GM19238 (cell line): ENCODE measurements at regions not wholly inside any gene's neighbourhood (a gene's known extent, or its start where the extent isn't known, plus 50 kb on each side); places are given as distances from the start of the nearest gene placed in this dataset.
"Not testable (repeated sequence)": the region's sequence is repeated elsewhere in the genome, so short reads cannot be mapped to it uniquely, and the experiment has no call there.

Source experiments
- DNase-seq: peaks from one replicate; pipeline ENCODE4 v3.0.0; 2011; ENCODE audit warnings: low spot score; ENCODE audit not compliant: insufficient read length

DNA sequence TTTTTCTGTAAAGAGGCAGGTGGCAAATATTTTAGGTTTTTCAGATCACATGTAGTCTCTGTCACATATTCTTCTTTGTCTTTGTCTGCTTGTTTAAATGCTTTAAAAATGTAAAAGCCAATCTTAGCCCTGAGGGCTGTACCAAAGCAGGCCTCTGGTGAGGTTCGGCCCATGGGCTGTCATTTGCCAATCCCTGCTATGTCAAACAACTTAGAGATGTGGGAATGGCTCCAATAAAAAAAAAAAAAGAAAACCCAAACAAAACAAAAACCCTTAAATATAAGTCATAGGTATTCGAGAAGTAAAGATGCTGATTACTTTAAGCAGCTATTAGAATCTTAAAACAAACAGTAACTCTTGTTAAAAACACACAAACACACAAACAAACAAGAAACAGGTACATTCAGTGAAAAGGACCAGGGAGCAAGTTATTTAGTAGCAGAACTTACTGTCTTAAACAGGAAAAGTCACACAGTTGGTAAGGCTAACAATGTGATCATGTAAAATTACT lies 61.4 kb upstream of the NAMPT start:
- DNase-seq = no peak

DNA sequence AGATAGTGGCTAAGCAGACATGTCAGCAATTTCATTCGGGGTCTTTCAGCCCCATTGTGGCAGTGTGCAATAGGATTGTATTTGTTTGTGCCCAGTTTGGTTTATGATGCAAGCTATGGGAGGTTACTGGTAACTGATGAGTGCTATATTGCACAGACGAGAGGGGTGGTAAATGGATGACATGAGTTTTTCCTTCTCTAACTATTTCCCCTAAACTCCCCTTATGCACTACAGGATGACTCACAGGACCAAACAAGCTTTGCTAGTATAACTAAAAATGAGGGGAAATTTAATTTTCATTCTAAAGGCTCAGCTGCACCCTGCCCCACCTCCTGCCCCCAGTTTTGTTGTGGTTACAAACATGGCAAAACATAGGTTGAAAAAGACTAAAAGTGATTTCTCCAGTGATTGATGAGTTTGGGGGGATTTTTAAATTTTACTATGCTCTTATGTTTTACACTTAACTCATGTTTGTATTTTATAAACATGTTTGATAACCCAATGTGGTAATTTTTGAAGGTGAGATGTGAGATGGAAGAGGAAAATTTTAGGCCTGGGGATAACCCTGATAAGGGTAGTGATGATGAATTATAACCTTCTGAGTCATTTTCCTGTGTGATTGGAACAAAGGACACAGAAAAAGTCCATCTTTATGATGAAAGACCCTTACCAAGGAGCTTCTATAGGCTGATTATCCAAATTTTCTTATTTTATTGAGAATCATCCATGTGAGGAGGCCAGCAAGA lies 60.8 kb upstream of the NAMPT start:
- DNase-seq = no peak

DNA sequence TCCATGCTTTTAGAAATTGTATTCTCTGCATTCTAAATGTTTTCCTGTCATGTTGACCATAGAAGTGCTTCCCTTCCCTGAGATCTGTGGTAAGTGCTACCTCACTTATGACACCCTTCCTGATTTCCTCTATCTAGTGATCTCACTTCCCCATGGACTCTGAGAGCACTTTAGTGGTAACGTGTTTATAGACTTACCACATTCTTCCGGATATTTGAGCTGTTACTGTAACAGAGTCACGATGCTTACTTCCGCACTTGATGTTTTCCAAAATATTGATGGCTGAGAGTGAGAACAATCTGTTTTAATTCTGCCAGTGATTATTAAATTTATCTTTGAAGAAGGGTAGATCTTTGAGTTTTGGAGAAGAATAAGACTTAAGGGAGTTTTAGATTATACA lies 60.1 kb upstream of the NAMPT start:
- DNase-seq = no peak

DNA sequence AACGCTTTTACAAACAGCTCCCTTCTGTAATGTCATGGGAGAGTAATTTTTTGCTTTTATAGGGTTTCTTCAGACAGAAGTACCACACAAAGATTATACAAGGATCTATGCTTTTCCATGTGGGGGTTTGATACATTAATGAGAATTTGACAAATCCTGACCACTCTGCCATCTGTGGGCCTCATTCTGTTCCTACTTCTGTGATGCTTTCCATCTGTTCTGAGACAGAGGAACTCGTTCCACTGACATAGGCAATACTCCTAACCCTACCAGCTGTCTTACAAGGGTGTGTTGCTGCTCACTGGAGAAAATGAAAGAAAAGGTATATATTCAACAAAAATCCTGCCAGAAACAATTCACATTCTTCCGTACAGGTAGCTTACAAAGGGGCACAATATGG lies 59.4 kb upstream of the NAMPT start:
- DNase-seq = no peak

DNA sequence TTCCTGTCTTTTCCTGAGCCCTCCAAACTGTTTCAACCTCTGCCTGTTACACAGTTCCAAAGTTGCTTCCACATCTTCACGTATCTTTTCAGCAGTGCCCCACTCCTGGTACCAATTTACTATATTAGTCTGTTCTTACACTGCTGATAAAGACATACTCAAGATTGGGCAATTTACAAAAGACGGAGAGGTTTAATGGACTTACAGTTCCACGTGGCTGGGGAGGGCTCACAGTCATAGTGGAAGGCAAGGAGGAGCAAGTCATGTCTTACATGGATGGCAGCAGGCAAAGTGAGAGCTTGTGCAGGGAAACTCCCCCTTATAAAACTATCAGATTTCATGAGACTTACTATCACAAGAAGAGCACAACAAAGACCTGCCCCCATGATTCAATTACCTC lies 57.3 kb upstream of the NAMPT start:
- not testable (repeated sequence) for DNase-seq

DNA sequence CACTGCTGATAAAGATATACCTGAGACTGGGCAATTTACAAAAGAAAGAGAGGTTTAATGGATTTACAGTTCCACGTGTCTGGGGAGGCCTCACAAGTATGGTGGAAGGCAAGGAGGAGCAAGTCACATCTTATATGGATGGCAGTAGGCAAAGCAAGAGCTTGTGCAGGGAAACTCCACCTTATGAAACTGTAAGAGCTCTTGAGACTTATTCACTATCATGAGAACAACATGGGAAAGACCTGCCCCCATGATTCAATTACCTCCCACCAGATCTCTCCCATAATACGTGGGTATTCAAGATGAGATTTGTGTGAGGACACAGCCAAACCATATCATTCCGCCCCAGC lies 55.4 kb upstream of the NAMPT start:
- DNase-seq = not testable (repeated sequence)

DNA sequence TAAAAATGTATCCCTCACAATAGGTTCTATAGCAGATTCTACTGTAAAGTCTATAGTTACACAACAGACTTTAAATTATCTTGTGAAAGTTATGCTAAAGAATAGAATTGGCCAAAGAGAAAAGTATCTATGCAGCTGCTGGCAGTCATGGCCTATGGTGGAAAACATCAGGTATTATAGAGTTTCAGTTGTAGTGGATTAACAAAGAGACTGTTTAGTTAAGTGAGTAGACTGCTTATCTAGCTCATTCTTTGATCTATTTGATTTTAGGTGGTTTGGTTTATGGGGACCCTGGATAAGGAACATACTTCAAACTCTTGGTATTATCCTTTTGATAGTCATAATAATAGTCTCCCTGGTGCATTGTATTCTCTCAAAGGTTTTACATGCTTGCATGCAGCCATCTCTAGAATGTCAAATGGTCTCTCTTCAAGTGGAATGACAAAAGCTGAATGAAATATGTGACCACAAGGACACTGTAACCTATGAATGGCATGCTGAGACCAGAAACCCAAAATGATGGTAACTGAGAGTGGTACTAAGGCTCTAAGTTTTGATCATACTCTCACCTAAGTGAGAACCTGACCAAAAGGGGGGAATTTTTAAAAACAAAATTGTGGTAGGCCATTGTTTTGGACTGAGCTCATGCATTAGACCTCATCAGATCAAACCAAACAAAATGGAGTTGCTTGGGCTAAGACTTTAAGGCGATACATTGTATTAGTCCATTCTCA lies 54.9 kb upstream of the NAMPT start:
- DNase-seq = no peak

DNA sequence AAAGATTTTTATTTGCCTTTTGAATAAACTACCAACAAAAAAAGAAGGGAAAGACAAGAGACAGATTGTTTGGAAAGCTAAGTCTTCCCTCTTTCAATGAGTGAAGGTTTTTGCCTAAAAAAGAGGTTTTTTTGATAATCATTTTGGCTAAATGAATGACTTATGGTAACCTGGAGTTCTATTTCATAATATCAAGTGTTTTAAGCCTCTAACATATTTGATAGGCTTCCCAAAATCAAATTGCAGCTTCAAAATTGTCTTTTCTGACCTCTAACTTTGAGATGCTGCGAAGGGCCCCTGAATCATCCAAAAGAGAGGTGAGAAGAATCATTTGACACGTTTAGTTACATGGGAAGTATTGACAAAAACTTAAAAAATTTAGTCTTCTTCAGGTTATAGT lies 53.0 kb upstream of the NAMPT start:
- no peak for DNase-seq

DNA sequence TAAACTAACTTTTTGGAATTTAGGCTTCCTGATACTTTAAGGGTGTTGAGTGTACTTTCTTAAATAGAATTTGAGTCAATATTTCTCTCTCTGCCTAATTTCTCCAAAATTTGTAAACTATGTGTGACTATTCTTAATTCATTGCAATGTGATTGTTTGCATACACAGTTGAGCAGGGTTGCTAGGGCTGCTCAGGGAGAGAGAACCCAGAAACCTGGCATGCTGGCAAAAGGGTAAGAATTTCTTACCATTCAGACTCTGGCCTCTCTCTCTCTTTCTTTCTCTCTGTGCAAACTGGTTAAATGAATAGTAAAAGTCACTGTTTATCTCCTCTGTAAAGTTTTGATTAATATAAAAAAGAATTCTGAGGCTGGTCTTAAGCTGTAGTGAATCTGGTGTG lies 51.0 kb upstream of the NAMPT start:
- no peak for DNase-seq
